ENCODE measurements at regions not wholly inside any gene's neighbourhood (a gene's known extent, or its start where the extent isn't known, plus 50 kb on each side); places are given as distances from the start of the nearest gene placed in this dataset.

- H3K36me3 ChIP-seq (ENCODE audit: control insufficient read depth, insufficient read depth, low read length): no peaks in the 10 kb centered on the region
- no peaks in the 10 kb centered on the region; the same call in 1 of the 2 replicates for H3K27me3 ChIP-seq (ENCODE audit: control insufficient read depth, insufficient read depth, low read length)
- CTCF ChIA-PET: no interaction called here
- DNase-seq (ENCODE audit: low read depth): no peak
- H3K4me3 ChIP-seq (ENCODE audit: low read depth, low read length): no peak overlapping the region
- TF ChIP-seq CTCF (IDR thresholded peaks at IDR 0.05; ENCODE audit: insufficient read depth, low read depth, low read length): no peak
- POLR2A ChIA-PET: no interaction called here
Measured at GRCh38 chr1:221294242-221294641, 415.0 kb downstream of the HLX start.

DNA sequence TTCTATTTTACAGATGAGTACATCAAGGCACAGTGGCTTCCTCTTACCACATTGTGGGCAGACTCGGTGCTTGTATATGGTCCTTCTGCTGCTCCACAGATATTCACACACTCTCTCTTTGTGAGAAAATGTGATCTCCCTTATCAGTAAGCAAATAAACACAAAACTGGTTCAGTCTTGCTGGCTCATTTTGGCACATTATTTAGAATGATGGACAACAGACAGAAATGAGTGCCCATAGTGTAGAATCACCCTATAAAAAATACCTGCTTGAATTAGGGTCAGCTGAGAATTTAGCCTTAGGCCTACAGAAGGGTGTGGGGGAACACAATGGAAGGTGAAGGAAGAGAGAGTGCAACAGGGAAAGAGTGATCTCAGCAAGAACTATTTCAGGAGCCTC lies 423.1 kb downstream of the HLX start:
- DNase-seq (ENCODE audit: low read depth): no peak
- Histone ChIP-seq H3K36me3 (ENCODE audit: control insufficient read depth, insufficient read depth, low read length) (no peaks in the 10 kb centered on the region), H3K27me3 (ENCODE audit: control insufficient read depth, insufficient read depth, low read length) (no peaks in the 10 kb centered on the region; the same call in 1 of the 2 replicates), H3K4me3 (ENCODE audit: low read depth, low read length) (no peak overlapping the region)
- no peak for TF ChIP-seq CTCF (IDR thresholded peaks at IDR 0.05; ENCODE audit: insufficient read depth, low read depth, low read length)
- CTCF ChIA-PET: interaction anchor here (0.8 kb wide), 1 partner anchor 37 kb away, joined by 3 read pairs; no protein-coding TSS in a partner anchor
- POLR2A ChIA-PET: interaction anchor here (0.6 kb wide), 1 partner anchor 77 kb away, joined by 7 read pairs; no protein-coding TSS in a partner anchor

- Histone ChIP-seq H3K4me3 (ENCODE audit: low read depth, low read length) (no peak overlapping the region), H3K36me3 (ENCODE audit: control insufficient read depth, insufficient read depth, low read length) (no peaks in the 10 kb centered on the region), H3K27me3 (ENCODE audit: control insufficient read depth, insufficient read depth, low read length) (no peaks in the 10 kb centered on the region; the same call in 1 of the 2 replicates)
- ChIA-PET CTCF (interaction anchor here (0.8 to 0.9 kb wide), 2 partner anchors 26 to 38 kb away, joined by 3 read pairs; no protein-coding TSS in a partner anchor), POLR2A (interaction anchor here (0.6 kb wide), 1 partner anchor 77 kb away, joined by 7 read pairs; no protein-coding TSS in a partner anchor)
- DNase-seq (ENCODE audit: low read depth): no peak
- no peak for TF ChIP-seq CTCF (IDR thresholded peaks at IDR 0.05; ENCODE audit: insufficient read depth, low read depth, low read length)
Measured at GRCh38 chr1:221302810-221303209, 423.6 kb downstream of the HLX start.

- Histone ChIP-seq H3K36me3 (ENCODE audit: control insufficient read depth, insufficient read depth, low read length) (no peaks in the 10 kb centered on the region), H3K4me3 (ENCODE audit: low read depth, low read length) (no peak overlapping the region), H3K27me3 (ENCODE audit: control insufficient read depth, insufficient read depth, low read length) (no peaks in the 10 kb centered on the region; the same call in 1 of the 2 replicates)
- TF ChIP-seq CTCF (IDR thresholded peaks at IDR 0.05; ENCODE audit: insufficient read depth, low read depth, low read length): no peak
- DNase-seq (ENCODE audit: low read depth): no peak
- ChIA-PET CTCF (interaction anchor here (0.9 to 1.1 kb wide), 2 partner anchors 25 to 26 kb away, joined by 3 read pairs; no protein-coding TSS in a partner anchor), POLR2A (no interaction called here)
Measured at GRCh38 chr1:221303623-221304022, 424.4 kb downstream of the HLX start.

DNA sequence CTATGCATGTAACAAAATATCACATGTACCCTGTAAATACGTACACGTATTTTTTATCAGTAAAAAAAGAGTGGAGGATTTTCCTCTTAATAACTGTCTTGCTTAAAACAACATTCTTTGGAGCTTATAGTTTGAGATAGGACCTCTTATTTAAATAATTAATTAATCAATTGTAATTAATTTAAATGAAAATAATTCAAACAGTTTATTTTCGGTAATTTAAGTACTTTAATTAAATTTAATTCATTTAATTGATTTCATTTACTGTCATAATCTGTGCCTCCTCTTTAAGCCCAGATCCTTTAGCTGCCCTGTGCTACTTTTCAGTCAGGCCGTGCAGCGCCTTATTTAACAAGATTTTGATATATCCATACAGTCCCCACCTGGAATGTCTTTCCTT lies 427.0 kb downstream of the HLX start:
- ChIA-PET POLR2A (no interaction called here), CTCF (no interaction called here)
- Histone ChIP-seq H3K36me3 (ENCODE audit: control insufficient read depth, insufficient read depth, low read length) (no peaks in the 10 kb centered on the region), H3K4me3 (ENCODE audit: low read depth, low read length) (no peak overlapping the region), H3K27me3 (ENCODE audit: control insufficient read depth, insufficient read depth, low read length) (peaks cover 1% of the 10 kb centered on the region; the same call in 1 of the 2 replicates)
- TF ChIP-seq CTCF (IDR thresholded peaks at IDR 0.05; ENCODE audit: insufficient read depth, low read depth, low read length): no peak
- no peak for DNase-seq (ENCODE audit: low read depth)

Data from BJ (cell line).